ENCODE measurements at regions not wholly inside any gene's neighbourhood (a gene's known extent, or its start where the extent isn't known, plus 50 kb on each side); places are given as distances from the start of the nearest gene placed in this dataset.

DNA sequence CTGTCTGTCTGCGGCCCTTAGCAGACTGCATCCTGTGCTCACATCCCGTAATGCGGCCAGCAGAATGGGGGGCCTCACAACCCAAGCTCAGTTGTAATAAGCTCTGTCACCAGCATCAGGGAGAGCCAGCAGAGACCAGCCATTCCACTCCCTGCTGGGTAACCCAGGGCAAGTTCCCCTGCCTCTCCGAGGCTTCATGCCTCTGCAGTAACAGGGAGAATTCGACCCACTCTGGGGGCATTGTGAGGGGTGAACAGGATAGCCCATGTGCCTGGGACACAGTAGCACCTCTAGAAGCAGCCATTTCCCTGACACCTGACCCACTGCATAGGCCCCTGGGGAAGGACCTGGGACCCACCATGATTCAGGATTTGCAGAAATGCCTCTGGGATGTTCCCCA is 461.2 kb downstream of the MATN1 start:
- Histone ChIP-seq H3K27me3 (no peaks in the 10 kb centered on the region), H3K27ac (no peak overlapping the region), H3K4me1 (no peaks in the 10 kb centered on the region), H3K9me3 (no peaks in the 10 kb centered on the region), H3K36me3 (no peaks in the 10 kb centered on the region), H3K4me3 (no peak overlapping the region)
- ATAC-seq (ENCODE audit: low FRiP score in 2 of 2), result no peak
- no peak for DNase-seq
- TF ChIP-seq EP300 (IDR thresholded peaks at IDR 0.05), result no peak
- no peak for TF ChIP-seq POLR2A (IDR thresholded peaks at IDR 0.05)
- TF ChIP-seq, protein P1, sequence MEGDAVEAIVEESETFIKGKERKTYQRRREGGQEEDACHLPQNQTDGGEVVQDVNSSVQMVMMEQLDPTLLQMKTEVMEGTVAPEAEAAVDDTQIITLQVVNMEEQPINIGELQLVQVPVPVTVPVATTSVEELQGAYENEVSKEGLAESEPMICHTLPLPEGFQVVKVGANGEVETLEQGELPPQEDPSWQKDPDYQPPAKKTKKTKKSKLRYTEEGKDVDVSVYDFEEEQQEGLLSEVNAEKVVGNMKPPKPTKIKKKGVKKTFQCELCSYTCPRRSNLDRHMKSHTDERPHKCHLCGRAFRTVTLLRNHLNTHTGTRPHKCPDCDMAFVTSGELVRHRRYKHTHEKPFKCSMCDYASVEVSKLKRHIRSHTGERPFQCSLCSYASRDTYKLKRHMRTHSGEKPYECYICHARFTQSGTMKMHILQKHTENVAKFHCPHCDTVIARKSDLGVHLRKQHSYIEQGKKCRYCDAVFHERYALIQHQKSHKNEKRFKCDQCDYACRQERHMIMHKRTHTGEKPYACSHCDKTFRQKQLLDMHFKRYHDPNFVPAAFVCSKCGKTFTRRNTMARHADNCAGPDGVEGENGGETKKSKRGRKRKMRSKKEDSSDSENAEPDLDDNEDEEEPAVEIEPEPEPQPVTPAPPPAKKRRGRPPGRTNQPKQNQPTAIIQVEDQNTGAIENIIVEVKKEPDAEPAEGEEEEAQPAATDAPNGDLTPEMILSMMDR (IDR thresholded peaks at IDR 0.05), result no peak
- TF ChIP-seq POLR2AphosphoS5 (IDR thresholded peaks at IDR 0.05), result no peak
- 70 to 92% methylated on average over 5 of the region's 5 CpGs for WGBS, 2 donors

DNA sequence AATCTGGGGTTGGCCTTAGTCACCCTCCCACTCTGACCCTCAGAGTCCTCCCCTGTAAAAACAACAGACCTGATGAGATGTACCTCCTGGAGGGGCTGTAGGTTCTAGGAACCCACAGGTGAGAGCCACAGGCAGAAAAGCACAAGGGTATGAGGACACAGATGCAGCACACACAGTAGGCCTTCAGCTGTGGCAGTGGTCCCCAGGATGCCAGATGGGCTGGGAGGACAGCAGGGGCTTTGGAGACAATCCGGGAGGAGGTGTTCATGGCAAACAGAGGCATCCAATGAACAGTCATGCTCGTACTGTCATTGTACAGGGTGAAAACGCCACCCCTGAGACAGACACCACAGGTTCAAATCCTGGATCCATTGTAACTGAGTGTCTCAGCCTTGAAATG is 463.1 kb downstream of the MATN1 start:
- H3K36me3 ChIP-seq, result no peaks in the 10 kb centered on the region
- H3K4me1 ChIP-seq, result no peaks in the 10 kb centered on the region
- TF ChIP-seq EP300 (IDR thresholded peaks at IDR 0.05) (no peak), POLR2AphosphoS5 (IDR thresholded peaks at IDR 0.05) (no peak), POLR2A (IDR thresholded peaks at IDR 0.05) (no peak)
- TF ChIP-seq, protein P1 (IDR thresholded peaks at IDR 0.05), result no peak
- DNase-seq, result no peak
- 74 to 83% methylated on average over 3 of the region's 3 CpGs for WGBS, 2 donors
- no peaks in the 10 kb centered on the region for H3K27me3 ChIP-seq
- H3K9me3 ChIP-seq, result no peaks in the 10 kb centered on the region
- H3K4me3 ChIP-seq, result no peak overlapping the region
- no peak for ATAC-seq (ENCODE audit: low FRiP score in 2 of 2)
- no peak overlapping the region for H3K27ac ChIP-seq

DNA sequence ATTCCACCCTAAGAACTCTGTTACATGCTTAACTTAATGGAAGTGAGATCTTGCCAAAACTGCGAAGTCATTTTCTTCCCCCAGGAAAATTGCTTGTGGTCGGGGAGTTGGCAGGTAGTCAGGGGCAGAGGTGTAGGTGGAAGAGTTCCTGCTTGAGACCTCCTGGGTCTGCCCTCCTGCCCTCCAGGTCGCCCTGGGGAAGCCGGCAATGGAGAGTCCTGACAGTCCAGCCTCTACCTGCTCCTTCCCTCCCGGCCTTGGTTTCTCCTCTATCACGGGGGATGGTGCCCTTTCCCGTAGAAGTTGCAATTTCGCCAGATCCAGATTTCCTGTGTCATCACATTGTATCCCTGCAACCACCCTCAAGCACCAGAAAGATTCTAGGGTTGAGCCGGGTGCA is 463.8 kb downstream of the MATN1 start:
- WGBS, 2 donors, result 40 to 55% methylated on average over 9 of the region's 9 CpGs
- TF ChIP-seq, protein P1 (IDR thresholded peaks at IDR 0.05), result no peak
- Histone ChIP-seq H3K9me3 (no peaks in the 10 kb centered on the region), H3K27me3 (no peaks in the 10 kb centered on the region), H3K4me1 (no peaks in the 10 kb centered on the region), H3K27ac (no peak overlapping the region), H3K4me3 (no peak overlapping the region), H3K36me3 (no peaks in the 10 kb centered on the region)
- ATAC-seq (ENCODE audit: low FRiP score in 2 of 2) (no peak), DNase-seq (no peak)

DNA sequence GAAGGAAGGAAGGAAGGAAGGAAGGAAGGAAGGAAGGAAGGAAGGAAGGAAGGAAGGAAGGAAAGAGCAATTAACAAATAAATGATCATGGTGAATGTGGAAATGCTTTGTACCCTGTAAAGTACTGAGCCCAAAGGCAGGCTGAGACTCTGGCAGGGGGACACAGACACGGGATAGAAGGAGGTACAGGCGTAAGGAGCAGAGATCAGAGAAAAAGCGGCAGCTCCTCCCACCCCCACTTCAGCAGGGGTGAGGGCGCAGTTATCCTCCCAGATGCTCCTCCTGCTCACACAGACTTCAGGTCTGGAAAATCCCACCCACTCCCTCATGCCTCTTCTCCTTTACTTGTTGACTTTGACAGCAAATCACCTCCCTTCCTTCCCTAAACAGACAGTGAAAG is 464.5 kb downstream of the MATN1 start:
- ATAC-seq (ENCODE audit: low FRiP score in 2 of 2), result no peak
- no peaks in the 10 kb centered on the region for H3K36me3 ChIP-seq
- no peaks in the 10 kb centered on the region for H3K27me3 ChIP-seq
- no peaks in the 10 kb centered on the region for H3K4me1 ChIP-seq
- WGBS, 2 donors, result 6 to 7% methylated on average over 4 of the region's 4 CpGs
- no peaks in the 10 kb centered on the region for H3K9me3 ChIP-seq
- no peak overlapping the region for H3K4me3 ChIP-seq
- no peak overlapping the region for H3K27ac ChIP-seq
- no peak for DNase-seq
- TF ChIP-seq POLR2AphosphoS5 (IDR thresholded peaks at IDR 0.05) (no peak), POLR2A (IDR thresholded peaks at IDR 0.05) (no peak)
- TF ChIP-seq, protein P1 (IDR thresholded peaks at IDR 0.05), result no peak

DNA sequence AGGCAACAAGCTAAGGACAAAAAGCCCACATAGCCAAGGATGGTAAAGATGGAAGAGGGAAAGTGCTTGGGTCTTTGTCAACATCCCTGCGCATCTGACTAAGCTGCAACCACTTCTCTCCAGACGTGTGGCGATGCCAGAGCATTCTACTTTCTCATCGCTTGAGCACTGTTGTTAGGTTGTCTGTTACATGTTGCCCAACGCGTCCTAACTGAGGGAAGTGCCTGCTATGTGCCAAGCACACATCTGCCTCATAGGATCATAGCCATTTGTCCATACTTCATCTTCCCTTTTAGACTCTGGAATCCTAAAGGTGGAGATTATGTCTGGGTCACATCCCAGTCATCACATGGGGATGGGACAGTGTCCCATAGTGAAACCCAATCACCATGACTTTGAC is 464.9 kb downstream of the MATN1 start:
- H3K27me3 ChIP-seq, result no peaks in the 10 kb centered on the region
- no peaks in the 10 kb centered on the region for H3K9me3 ChIP-seq

More for the DNA sequence above, 464.9 kb downstream of the MATN1 start:
- no peaks in the 10 kb centered on the region for H3K36me3 ChIP-seq
- H3K27ac ChIP-seq, result no peak overlapping the region
- WGBS, 2 donors, result 55 to 75% methylated on average over 6 of the region's 6 CpGs
- H3K4me1 ChIP-seq, result no peaks in the 10 kb centered on the region
- H3K4me3 ChIP-seq, result no peak overlapping the region
- ATAC-seq (ENCODE audit: low FRiP score in 2 of 2) (no peak), DNase-seq (no peak)
- TF ChIP-seq POLR2A (IDR thresholded peaks at IDR 0.05) (no peak), EP300 (IDR thresholded peaks at IDR 0.05) (no peak), POLR2AphosphoS5 (IDR thresholded peaks at IDR 0.05) (no peak)
- TF ChIP-seq, protein P1 (IDR thresholded peaks at IDR 0.05), result no peak

Data from upper lobe of left lung (tissue), 6 donors.